ENCODE measurements at regions not wholly inside any gene's neighbourhood (a gene's known extent, or its start where the extent isn't known, plus 50 kb on each side); places are given as distances from the start of the nearest gene placed in this dataset.
"Not testable (repeated sequence)": the region's sequence is repeated elsewhere in the genome, so short reads cannot be mapped to it uniquely, and the experiment has no call there.

- DNase-seq = not testable (repeated sequence)
These were observed 178.5 kb downstream of the OTOP1 start for GRCh38 chr4:4048227-4048626.

- not testable (repeated sequence) for DNase-seq
These were observed 175.9 kb downstream of the OTOP1 start for GRCh38 chr4:4050781-4051180.

GRCh38 chr4:4052933-4053332 is 173.8 kb downstream of the OTOP1 start:
- not testable (repeated sequence) for DNase-seq

GRCh38 chr4:4057226-4057625 is 169.5 kb downstream of the OTOP1 start:
- not testable (repeated sequence) for DNase-seq

GRCh38 chr4:4084171-4084570 is 142.6 kb downstream of the OTOP1 start:
- not testable (repeated sequence) for DNase-seq

- not testable (repeated sequence) for DNase-seq
These were observed 136.9 kb downstream of the OTOP1 start for GRCh38 chr4:4089716-4090419.

- DNase-seq = not testable (repeated sequence)
These were observed 136.0 kb downstream of the OTOP1 start for GRCh38 chr4:4090720-4091119.

- DNase-seq = not testable (repeated sequence)
These were observed 134.6 kb downstream of the OTOP1 start for GRCh38 chr4:4092159-4092558.

DNA sequence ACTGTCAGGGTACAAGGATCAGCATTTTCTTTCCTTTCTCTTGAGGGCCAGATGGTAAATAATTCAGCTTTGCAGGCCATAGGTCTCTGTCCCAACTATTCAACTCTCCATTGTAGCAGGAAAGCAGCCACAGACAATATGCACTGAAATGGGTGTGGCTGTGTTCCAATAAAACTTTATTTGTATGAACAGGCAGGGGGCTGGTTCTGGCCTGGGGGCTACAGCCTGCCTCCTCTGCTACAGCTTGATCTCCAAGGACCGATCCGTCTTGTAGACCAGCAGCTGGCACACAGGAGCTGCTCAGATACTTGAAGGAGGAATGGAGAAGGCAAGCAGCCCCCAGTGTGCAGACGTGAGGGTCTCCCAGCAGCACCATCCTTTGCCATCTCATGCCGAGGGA is 127.1 kb downstream of the OTOP1 start:
- DNase-seq = not testable (repeated sequence)

DNA sequence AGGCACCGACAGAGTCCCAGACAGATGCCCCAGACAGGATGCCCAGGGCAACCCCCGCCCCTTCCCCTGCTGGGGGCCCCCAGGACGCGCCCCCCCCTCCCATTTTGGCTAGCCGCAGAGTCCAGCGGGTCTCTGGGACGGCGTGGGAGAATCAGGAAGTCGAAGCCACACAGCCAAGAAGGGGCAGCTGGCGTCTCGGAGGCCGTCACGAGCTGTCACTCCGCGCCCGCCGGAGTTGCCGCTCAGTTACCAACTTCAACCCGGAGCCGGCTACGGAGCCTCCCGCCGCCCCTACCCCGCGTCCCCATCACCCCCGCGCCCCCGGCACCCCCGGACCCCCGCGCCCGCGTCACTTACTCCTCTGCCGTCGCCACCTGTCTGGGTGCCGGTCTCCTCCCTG is 119.8 kb downstream of the OTOP1 start:
- DNase-seq = not testable (repeated sequence)

DNA sequence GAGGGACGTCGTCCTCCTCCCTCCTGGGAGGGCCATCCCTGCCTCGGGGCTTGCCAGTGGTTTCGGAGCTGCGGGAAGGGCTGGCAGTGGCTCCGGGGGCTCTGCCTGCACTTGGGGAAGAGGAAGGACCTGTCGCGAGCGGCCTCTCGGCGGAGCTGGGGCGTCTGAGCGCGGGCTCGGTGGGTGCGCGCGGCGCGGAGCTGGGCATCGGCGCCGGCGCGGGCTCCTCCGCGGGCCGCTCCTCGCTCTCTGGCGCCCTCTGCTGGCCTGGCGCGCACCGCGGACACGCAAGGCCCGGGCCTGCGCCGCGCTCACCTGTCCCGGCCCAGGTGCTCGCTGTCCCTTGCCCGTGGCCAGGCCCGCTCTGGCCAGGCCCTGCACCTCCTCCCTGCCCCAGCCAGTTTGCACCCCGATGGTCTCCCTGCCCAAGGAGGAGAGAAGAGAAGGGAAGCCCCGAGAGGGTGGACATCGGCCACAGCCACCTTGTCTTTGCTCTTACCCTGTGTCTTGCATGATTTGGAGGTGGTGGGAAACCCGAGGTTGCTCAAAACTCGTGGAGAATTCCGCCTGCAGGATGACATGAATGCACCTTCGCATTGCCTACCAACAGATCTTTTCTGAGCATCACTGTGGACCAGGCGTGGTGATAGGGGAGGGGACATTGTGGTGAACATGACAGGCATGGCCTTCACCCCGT is 119.2 kb downstream of the OTOP1 start:
- DNase-seq = peak; percentile 13 to 44

- DNase-seq = not testable (repeated sequence)
These were observed 111.3 kb downstream of the OTOP1 start for GRCh38 chr4:4115381-4115780.

GRCh38 chr4:4116901-4117300 is 109.8 kb downstream of the OTOP1 start:
- DNase-seq = not testable (repeated sequence)

GRCh38 chr4:4134368-4134767 is 92.4 kb downstream of the OTOP1 start:
- not testable (repeated sequence) for DNase-seq

DNA sequence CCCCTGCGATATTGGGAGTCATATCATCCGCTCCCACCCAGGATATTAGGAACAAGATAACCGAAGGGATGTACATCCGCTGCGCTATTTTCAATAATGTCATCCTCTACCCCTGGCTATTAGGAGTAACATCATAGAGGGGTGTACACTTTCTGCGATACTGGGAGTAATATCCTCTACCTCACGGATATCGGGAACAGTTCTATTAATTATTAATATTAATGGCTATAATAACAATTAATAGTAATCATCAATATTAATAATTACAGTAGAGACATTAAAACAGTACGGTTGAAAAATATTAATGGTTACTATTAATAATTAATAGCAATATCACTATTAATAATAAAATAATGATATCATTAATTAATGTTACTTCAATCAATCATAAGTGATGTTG is 90.1 kb downstream of the OTOP1 start:
- not testable (repeated sequence) for DNase-seq

Measured in bone marrow (tissue), 2 donors.